ENCODE measurements at regions not wholly inside any gene's neighbourhood (a gene's known extent, or its start where the extent isn't known, plus 50 kb on each side); places are given as distances from the start of the nearest gene placed in this dataset.

DNA sequence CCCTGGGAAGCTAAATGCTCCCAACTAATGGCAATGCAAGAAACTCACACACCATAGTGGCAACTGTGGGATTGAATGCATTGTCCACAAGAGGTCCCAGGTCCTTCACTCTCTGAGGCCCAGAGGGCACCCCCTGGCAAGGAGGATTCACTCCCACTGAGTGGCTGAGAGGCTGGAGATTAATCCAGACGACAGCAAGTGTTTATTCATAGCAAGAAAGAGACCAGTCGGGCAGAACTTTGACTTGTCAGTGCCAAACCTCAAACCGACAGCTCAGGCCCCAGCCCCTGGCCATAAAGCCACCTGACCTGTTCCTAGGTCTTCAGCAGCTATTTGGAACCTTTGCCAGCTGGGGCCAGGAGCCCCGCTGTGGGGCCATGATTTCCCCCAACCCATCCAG, 54.5 kb upstream of the MPEG1 start:
- peak overlapping the region; percentile 7 for H3K4me3 ChIP-seq (ENCODE audit: low read depth, low read length, poor library complexity, severe bottlenecking)
- H2AFZ ChIP-seq (ENCODE audit: low read length), result peak overlapping the region; percentile 60; the same call in 1 of the 2 replicates
- H3K36me3 ChIP-seq (ENCODE audit: insufficient read depth, low read length), result no peaks in the 10 kb centered on the region
- intact Hi-C loops (cut with micrococcal nuclease; ENCODE audit: unreplicated experiment), result loop anchor here (1.0 kb wide), 1 partner anchor 17 kb away; no protein-coding TSS in a partner anchor
- H3K27ac ChIP-seq (ENCODE audit: low read depth, low read length, poor library complexity, severe bottlenecking), result peak overlapping the region; percentile 50
- no peaks in the 10 kb centered on the region for H3K9me3 ChIP-seq (ENCODE audit: low read length)
- TF ChIP-seq, protein P1, sequence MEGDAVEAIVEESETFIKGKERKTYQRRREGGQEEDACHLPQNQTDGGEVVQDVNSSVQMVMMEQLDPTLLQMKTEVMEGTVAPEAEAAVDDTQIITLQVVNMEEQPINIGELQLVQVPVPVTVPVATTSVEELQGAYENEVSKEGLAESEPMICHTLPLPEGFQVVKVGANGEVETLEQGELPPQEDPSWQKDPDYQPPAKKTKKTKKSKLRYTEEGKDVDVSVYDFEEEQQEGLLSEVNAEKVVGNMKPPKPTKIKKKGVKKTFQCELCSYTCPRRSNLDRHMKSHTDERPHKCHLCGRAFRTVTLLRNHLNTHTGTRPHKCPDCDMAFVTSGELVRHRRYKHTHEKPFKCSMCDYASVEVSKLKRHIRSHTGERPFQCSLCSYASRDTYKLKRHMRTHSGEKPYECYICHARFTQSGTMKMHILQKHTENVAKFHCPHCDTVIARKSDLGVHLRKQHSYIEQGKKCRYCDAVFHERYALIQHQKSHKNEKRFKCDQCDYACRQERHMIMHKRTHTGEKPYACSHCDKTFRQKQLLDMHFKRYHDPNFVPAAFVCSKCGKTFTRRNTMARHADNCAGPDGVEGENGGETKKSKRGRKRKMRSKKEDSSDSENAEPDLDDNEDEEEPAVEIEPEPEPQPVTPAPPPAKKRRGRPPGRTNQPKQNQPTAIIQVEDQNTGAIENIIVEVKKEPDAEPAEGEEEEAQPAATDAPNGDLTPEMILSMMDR (conservative IDR thresholded peaks at IDR 0.05; ENCODE audit: low read length), result peak; percentile 48
- TF ChIP-seq EZH2phosphoT487 (IDR thresholded peaks at IDR 0.05; ENCODE audit: borderline replicate concordance, low read depth, low read length), result no peak
- H3K79me2 ChIP-seq (ENCODE audit: insufficient read depth, low read depth, low read length), result no peaks in the 10 kb centered on the region
- CTCF ChIA-PET (ENCODE audit: unreplicated experiment), result interaction anchor here (0.6 to 0.8 kb wide), 5 partner anchors 16 to 1905 kb away, joined by 3 to 6 read pairs (median 4); no protein-coding TSS in a partner anchor
- no peaks in the 10 kb centered on the region for H4K20me1 ChIP-seq (ENCODE audit: insufficient read depth, low read length)
- H3K9me2 ChIP-seq (ENCODE audit: insufficient read depth, low read length), result no peaks in the 10 kb centered on the region
- POLR2A ChIA-PET, result interaction anchor here (0.6 to 5.6 kb wide), 10 partner anchors 7 to 1578 kb away, joined by 3 to 39 read pairs (median 3); no protein-coding TSS in a partner anchor
- no TSS peak for BruUV-seq (replicated peaks)
- peak overlapping the region; percentile 90 for H3K4me2 ChIP-seq (ENCODE audit: low read length)
- peaks cover 94% of the 10 kb centered on the region for H3K4me1 ChIP-seq (ENCODE audit: insufficient read depth, low read length, poor library complexity, severe bottlenecking)
- DNase-seq (ENCODE audit: low spot score), result peak; percentile 59

DNA sequence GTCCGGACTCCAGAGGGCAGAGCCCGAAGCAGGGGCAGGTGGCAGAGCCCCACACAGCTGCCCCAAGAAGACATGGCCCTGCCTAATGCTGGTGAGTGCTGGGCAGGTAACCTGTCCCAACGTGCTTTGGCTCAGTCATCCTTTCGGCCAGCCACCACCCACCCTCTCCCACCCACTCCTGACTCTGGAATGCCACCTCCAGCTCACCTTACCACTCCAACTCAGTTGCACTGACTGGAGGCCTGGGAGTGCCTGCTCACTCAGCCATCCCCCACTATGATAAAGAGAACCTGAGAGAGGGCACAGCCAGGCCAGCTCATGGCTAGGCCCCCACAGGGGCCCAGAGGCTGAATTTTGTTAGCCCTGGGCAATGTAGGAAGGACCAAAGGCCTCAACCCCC, 53.8 kb upstream of the MPEG1 start:
- DNase-seq (ENCODE audit: low spot score), result no peak
- POLR2A ChIA-PET, result interaction anchor here (0.6 to 5.6 kb wide), 6 partner anchors 8 to 283 kb away, joined by 3 to 39 read pairs (median 4); no protein-coding TSS in a partner anchor
- Histone ChIP-seq H3K36me3 (ENCODE audit: insufficient read depth, low read length) (no peaks in the 10 kb centered on the region), H3K4me3 (ENCODE audit: low read depth, low read length, poor library complexity, severe bottlenecking) (no peak overlapping the region), H3K9me2 (ENCODE audit: insufficient read depth, low read length) (no peaks in the 10 kb centered on the region), H3K79me2 (ENCODE audit: insufficient read depth, low read depth, low read length) (no peaks in the 10 kb centered on the region), H4K20me1 (ENCODE audit: insufficient read depth, low read length) (no peaks in the 10 kb centered on the region), H2AFZ (ENCODE audit: low read length) (peak overlapping the region; percentile 60; the same call in 1 of the 2 replicates), H3K4me2 (ENCODE audit: low read length) (peak overlapping the region; percentile 90), H3K9me3 (ENCODE audit: low read length) (no peaks in the 10 kb centered on the region), H3K4me1 (ENCODE audit: insufficient read depth, low read length, poor library complexity, severe bottlenecking) (peaks cover 87% of the 10 kb centered on the region), H3K27ac (ENCODE audit: low read depth, low read length, poor library complexity, severe bottlenecking) (peak overlapping the region; percentile 50)
- no TSS peak for BruUV-seq (replicated peaks)
- intact Hi-C loops (cut with micrococcal nuclease; ENCODE audit: unreplicated experiment), result no loop called here
- TF ChIP-seq, protein P1 (conservative IDR thresholded peaks at IDR 0.05; ENCODE audit: low read length), result no peak
- no peak for TF ChIP-seq EZH2phosphoT487 (IDR thresholded peaks at IDR 0.05; ENCODE audit: borderline replicate concordance, low read depth, low read length)
- CTCF ChIA-PET (ENCODE audit: unreplicated experiment), result interaction anchor here (0.8 to 2.4 kb wide), 3 partner anchors 8 to 20 kb away, joined by 3 to 10 read pairs (median 5); no protein-coding TSS in a partner anchor

DNA sequence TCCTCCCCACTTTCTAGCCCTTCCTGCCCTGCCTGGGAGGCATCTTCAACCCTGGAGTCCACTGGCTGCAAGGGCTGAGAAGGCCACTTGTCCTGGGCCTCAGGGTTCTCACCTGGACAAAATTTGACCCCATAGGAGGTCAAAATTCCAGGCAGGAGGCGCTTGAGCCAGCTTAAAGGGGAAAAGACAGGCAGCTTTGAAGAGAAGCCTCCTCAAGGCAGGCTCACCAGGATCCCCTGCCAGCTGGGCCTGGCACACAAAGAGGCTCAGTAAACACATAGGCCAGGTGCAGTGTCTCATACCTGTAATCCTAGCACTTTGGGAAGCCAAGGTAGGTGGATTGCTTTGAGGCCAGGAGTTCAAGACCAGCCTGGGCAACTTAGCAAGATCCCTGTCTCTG, 53.0 kb upstream of the MPEG1 start:
- Histone ChIP-seq H4K20me1 (ENCODE audit: insufficient read depth, low read length) (no peaks in the 10 kb centered on the region), H3K4me2 (ENCODE audit: low read length) (no peak overlapping the region), H2AFZ (ENCODE audit: low read length) (no peak overlapping the region), H3K9me2 (ENCODE audit: insufficient read depth, low read length) (no peaks in the 10 kb centered on the region), H3K4me1 (ENCODE audit: insufficient read depth, low read length, poor library complexity, severe bottlenecking) (peaks cover 80% of the 10 kb centered on the region), H3K4me3 (ENCODE audit: low read depth, low read length, poor library complexity, severe bottlenecking) (no peak overlapping the region), H3K79me2 (ENCODE audit: insufficient read depth, low read depth, low read length) (no peaks in the 10 kb centered on the region), H3K36me3 (ENCODE audit: insufficient read depth, low read length) (no peaks in the 10 kb centered on the region), H3K27ac (ENCODE audit: low read depth, low read length, poor library complexity, severe bottlenecking) (no peak overlapping the region), H3K9me3 (ENCODE audit: low read length) (no peaks in the 10 kb centered on the region)
- intact Hi-C loops (cut with micrococcal nuclease; ENCODE audit: unreplicated experiment), result no loop called here
- CTCF ChIA-PET (ENCODE audit: unreplicated experiment), result interaction anchor here (1.1 to 2.4 kb wide), 2 partner anchors 9 to 11 kb away, joined by 3 to 10 read pairs; no protein-coding TSS in a partner anchor
- TF ChIP-seq, protein P1 (conservative IDR thresholded peaks at IDR 0.05; ENCODE audit: low read length), result no peak
- TF ChIP-seq EZH2phosphoT487 (IDR thresholded peaks at IDR 0.05; ENCODE audit: borderline replicate concordance, low read depth, low read length), result no peak
- no TSS peak for BruUV-seq (replicated peaks)
- no peak for DNase-seq (ENCODE audit: low spot score)
- POLR2A ChIA-PET, result interaction anchor here (0.6 to 5.6 kb wide), 4 partner anchors 9 to 171 kb away, joined by 3 to 39 read pairs (median 8); partner anchors contain the start of gene OR5A1

Measured in OCI-LY7 (cell line).